Effector memory CD8-positive, alpha-beta T cell (primary cell): ENCODE measurements at regions not wholly inside any gene's neighbourhood (a gene's known extent, or its start where the extent isn't known, plus 50 kb on each side); places are given as distances from the start of the nearest gene placed in this dataset.
"Not testable (repeated sequence)": the region's sequence is repeated elsewhere in the genome, so short reads cannot be mapped to it uniquely, and the experiment has no call there.

Experiments used
- ATAC-seq: fragments of 150-1000 bp; cut with Tn5 transposase; replicated peaks from 2 replicates; pipeline ENCODE4 v1.10.0; 2021; ENCODE audit warnings: mild to moderate bottlenecking, moderate library complexity
- DNase-seq, 3 experiments: peaks; one replicate each; pipeline ENCODE4 v3.0.0; 2021
- H3K27ac Mint-ChIP-seq, 2 donors: one replicate each; pipeline ENCODE4 v1.8.0; 2022; ENCODE audit warnings: mild to moderate bottlenecking in 2 of 2, mixed read lengths in 2 of 2, moderate library complexity in 2 of 2
- H3K27me3 Mint-ChIP-seq, 2 donors: one replicate each; pipeline ENCODE4 v1.8.0; 2022; ENCODE audit warnings: mixed read lengths in 2 of 2
- H3K36me3 Mint-ChIP-seq: one replicate; pipeline ENCODE4 v1.8.0; 2022; ENCODE audit warnings: mild to moderate bottlenecking, moderate library complexity, mixed read lengths; ENCODE audit not compliant: insufficient read depth
- H3K4me1 Mint-ChIP-seq, 2 donors: one replicate each; pipeline ENCODE4 v1.8.0; 2022; ENCODE audit warnings: low read depth in 2 of 2, mixed read lengths in 2 of 2
- H3K4me3 Mint-ChIP-seq, 2 donors: one replicate each; pipeline ENCODE4 v1.8.0; 2022; ENCODE audit warnings: mild to moderate bottlenecking in 2 of 2, mixed read lengths in 2 of 2, moderate library complexity in 2 of 2
- H3K9me3 Mint-ChIP-seq, 2 donors: one replicate each; pipeline ENCODE4 v1.8.0; 2022; ENCODE audit warnings: mixed read lengths in 2 of 2

DNA sequence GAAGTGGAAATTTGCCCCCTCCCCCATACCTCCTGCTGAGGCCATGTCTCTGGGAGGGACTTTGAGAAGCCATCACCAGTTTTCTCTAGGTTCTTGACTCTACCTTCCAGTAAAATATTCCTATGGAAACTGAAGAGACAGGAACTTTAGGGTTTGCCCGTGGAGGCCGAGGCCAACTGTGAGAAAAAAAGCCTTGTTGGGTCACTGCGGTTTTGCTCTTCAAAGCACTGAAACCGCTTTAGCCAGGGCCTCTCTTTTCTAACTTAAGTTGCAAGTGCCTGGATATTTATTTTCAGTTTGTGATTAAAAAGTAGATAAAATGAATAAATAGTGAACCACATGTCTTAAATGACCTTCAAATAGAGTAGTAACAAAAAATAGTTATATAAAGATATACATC is 159.7 kb upstream of the TSC22D1 start:
- Mint-ChIP-seq H3K27ac (no peak overlapping the region), H3K36me3 (no peaks in the 10 kb centered on the region), H3K4me1 (no peaks in the 10 kb centered on the region), H3K9me3 (no peaks in the 10 kb centered on the region), H3K4me3 (no peak overlapping the region), H3K27me3 (peaks cover 13 to 15% of the 10 kb centered on the region in 2 donors)
- no peak for ATAC-seq
- DNase-seq, result no peak

DNA sequence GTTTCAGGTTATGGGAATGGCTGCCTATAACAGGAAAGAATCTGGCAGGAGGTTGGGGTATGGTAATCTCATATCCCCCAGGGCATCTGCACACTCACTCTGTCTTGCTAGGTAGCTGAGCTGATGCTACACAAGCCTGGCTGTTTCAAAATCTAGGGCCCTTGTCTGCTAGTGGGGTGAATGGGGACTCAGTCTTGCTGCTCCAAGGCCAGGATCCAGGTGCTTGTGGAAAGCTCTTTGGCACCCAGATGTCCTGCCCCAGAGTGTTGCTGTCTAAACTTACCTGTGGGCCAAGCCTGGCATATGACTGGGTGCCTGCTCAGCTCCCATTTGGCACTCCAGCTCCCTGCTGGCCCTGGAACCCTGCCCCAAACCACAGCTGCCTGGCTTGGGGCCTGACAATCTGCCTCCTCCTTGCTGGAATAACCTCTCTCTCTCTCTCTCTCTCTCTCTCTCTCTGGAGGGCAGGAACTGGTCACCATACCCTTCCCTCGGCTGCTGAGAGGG is 158.1 kb upstream of the TSC22D1 start:
- no peak overlapping the region for H3K4me3 Mint-ChIP-seq
- no peak for ATAC-seq
- H3K27me3 Mint-ChIP-seq, result peaks cover 15 to 21% of the 10 kb centered on the region in 2 donors
- DNase-seq, result no peak
- no peak overlapping the region for H3K27ac Mint-ChIP-seq
- no peaks in the 10 kb centered on the region for H3K4me1 Mint-ChIP-seq
- no peaks in the 10 kb centered on the region for H3K9me3 Mint-ChIP-seq
- no peaks in the 10 kb centered on the region for H3K36me3 Mint-ChIP-seq

DNA sequence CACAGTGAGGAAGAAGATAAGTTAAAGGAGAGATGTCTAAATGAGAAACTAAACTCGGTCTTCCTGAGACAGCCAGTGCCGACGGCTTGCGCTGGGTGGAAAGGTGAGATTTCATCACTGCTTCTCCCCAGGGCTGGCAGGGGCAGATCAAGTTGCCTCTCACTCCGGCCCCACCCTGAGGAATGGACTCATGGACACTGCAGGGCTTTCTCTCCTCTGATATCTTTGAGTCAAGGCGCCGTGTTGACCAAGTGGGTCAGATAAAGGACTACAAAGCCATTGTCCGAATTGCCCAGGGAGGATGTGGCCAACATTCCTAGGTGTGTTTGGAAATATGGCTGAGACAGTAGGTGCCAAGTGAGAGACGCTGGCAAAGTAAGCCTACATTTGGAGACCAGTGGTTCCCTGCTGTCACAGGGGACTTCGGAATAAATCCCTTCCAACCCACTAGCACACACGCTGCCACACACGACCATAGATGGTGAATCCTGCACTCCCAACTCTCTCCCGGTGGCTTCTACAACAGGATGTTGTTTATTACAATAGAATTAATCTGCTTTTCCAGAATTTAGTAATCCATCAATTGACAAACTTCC is 156.5 kb upstream of the TSC22D1 start:
- Mint-ChIP-seq H3K36me3 (no peaks in the 10 kb centered on the region), H3K27me3 (peaks cover 20 to 33% of the 10 kb centered on the region in 2 donors), H3K4me3 (no peak overlapping the region), H3K4me1 (no peaks in the 10 kb centered on the region), H3K9me3 (no peaks in the 10 kb centered on the region), H3K27ac (no peak overlapping the region)
- DNase-seq (no peak), ATAC-seq (no peak)

DNA sequence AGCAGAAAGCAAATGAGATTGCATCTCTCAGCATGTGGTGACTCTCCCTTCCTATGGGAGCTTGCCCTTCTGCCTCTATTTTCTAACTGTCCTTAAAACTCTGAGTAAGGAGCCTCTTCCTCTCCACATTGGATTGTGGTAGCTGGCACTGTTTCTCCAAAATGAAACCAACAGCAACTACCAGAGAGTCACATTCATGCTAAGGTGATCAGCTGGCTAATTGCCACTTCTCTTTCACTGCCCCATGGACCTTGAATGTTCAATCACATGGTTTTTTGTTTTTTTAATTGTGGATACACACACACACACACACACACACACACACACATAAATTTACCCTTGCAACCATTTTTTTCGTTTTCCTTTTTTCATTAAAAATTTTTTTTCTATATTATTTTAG is 154.7 kb upstream of the TSC22D1 start:
- H3K4me3 Mint-ChIP-seq, result no peak overlapping the region
- H3K27ac Mint-ChIP-seq, result no peak overlapping the region
- no peaks in the 10 kb centered on the region for H3K36me3 Mint-ChIP-seq
- H3K9me3 Mint-ChIP-seq, result no peaks in the 10 kb centered on the region
- ATAC-seq, result no peak
- no peaks in the 10 kb centered on the region for H3K4me1 Mint-ChIP-seq
- peaks cover 22 to 46% of the 10 kb centered on the region in 2 donors for H3K27me3 Mint-ChIP-seq
- no peak for DNase-seq

DNA sequence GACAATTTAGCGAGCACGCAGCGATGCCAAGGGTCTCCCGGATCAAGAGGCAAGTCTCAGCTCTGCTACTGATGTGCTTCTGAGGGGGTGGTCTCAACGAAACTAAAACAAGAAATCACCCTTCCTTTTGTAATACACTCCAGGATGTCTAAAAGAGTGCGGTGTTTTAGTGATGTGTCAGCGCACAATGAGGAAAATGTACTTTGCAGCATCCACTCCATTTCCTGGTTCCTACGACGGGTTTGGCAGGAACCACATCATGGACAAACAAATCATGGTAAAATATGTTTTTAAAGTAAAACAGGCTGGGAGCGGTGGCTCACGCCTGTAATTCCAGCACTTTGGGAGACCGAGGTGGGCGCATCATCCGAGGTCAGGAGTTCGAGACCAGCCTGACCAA is 154.0 kb upstream of the TSC22D1 start:
- H3K4me1 Mint-ChIP-seq, result no peaks in the 10 kb centered on the region
- H3K27me3 Mint-ChIP-seq, result peaks cover 22 to 46% of the 10 kb centered on the region in 2 donors
- ATAC-seq (no peak), DNase-seq (no peak)
- H3K4me3 Mint-ChIP-seq, result no peak overlapping the region
- H3K9me3 Mint-ChIP-seq, result no peaks in the 10 kb centered on the region
- H3K36me3 Mint-ChIP-seq, result no peaks in the 10 kb centered on the region
- no peak overlapping the region for H3K27ac Mint-ChIP-seq

DNA sequence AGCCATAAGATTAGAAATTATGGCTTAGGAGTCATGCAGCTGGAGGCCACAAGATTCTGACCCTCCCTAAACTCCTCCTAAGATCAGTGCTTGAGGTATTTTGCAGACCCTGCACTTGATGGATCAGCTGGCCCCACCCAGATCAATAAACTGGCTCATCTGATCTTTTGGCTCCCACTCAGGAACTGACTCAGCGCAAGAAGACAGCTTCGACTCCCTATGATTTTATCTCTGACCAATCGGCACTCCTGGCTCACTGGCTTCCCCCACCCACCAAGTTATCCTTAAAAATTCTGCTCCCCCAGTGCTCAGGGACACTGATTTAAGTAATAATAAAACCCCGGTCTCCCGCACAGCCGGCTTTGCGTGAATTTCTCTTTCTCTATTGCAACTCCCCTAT is 151.5 kb upstream of the TSC22D1 start:
- not testable (repeated sequence) for DNase-seq

DNA sequence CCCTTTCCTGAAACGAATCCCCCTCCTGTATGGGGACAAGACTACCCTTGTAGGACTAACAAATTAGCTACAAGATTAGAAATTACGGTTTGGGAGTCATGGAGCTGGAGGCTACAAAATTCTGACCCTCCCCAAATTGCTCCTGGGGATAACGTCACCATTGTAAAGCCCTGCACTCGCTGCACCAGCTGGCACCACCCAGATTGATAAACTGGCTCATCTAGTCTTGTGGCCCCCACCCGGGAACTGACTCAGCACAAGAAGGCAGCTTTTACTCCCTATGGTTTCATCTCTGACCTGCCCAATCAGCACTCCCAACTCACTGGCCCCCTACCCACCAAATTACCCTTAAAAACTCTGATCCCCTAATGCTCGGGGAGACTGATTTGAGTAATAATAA is 150.6 kb upstream of the TSC22D1 start:
- ATAC-seq (no peak), DNase-seq (no peak)
- no peak overlapping the region for H3K4me3 Mint-ChIP-seq
- no peaks in the 10 kb centered on the region for H3K36me3 Mint-ChIP-seq
- H3K9me3 Mint-ChIP-seq, result no peaks in the 10 kb centered on the region
- no peaks in the 10 kb centered on the region for H3K4me1 Mint-ChIP-seq
- peaks cover 21 to 34% of the 10 kb centered on the region in 2 donors for H3K27me3 Mint-ChIP-seq
- no peak overlapping the region for H3K27ac Mint-ChIP-seq

More for the DNA sequence above, 151.5 kb upstream of the TSC22D1 start:
- not testable (repeated sequence) for H3K27ac Mint-ChIP-seq, H3K9me3 Mint-ChIP-seq, H3K4me3 Mint-ChIP-seq, H3K36me3 Mint-ChIP-seq, ATAC-seq, H3K4me1 Mint-ChIP-seq
- peaks cover 22 to 42% of the 10 kb centered on the region in 2 donors for H3K27me3 Mint-ChIP-seq

DNA sequence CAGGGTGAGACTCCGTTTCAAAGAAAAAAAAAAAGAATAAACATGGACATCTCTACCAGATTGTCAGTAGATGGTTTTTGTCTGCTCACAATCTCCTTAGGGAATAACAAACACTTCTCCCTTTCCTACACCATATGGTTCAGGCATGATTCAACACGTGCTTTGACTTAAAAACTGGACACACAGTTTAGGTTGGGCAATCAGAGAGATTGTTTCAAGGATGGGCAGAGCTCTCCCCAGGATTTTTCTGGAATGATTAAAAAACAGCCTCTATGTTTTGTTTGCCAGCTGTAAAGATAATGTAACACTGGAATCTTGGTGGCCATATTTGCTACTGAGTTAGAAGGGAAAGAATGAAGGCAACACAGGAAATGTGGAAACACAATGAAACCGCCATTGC is 150.1 kb upstream of the TSC22D1 start:
- no peaks in the 10 kb centered on the region for H3K9me3 Mint-ChIP-seq
- no peaks in the 10 kb centered on the region for H3K36me3 Mint-ChIP-seq
- ATAC-seq, result no peak
- no peaks in the 10 kb centered on the region for H3K4me1 Mint-ChIP-seq
- peaks cover 16 to 33% of the 10 kb centered on the region in 2 donors for H3K27me3 Mint-ChIP-seq
- DNase-seq, result no peak
- H3K27ac Mint-ChIP-seq, result no peak overlapping the region
- no peak overlapping the region for H3K4me3 Mint-ChIP-seq

DNA sequence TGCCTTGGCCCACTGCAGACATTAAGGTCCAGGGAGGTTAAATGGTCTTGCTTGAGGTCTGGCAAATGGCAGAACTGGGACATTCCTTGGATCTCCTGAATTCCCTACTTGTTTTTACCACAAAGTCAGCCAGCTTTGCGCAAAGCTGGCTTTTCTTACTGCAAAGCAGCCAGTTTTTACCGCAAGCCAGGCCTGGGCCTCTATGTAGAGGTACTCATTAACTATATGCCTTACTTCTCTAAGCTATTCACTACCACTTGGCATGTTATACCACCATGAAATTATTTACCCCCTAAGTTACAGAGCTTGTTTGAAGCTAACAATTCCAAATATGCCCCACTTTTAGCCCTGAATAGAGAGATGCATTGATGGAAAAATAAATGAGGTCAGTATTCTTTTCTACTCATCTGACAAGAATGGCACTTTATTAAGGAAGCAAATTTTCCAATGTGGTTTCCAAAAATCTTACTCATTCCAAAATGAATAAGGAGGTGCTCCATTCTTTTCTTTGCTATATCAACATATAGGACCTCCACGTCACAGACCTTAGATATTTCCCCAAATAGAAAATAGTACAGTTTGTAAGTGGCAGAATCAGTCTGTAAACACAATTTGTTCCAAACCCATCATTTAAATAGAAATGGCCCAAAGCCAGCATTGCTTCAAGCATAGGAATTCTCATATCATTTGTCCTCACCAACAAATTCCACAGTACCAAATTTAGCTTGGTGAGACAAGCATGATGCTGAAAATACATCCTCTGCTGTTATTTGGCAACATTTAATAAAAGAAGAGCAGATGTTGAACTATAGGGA is 143.9 kb upstream of the TSC22D1 start:
- ATAC-seq (no peak), DNase-seq (no peak)
- H3K4me3 Mint-ChIP-seq, result no peak overlapping the region
- H3K36me3 Mint-ChIP-seq, result no peaks in the 10 kb centered on the region
- no peak overlapping the region for H3K27ac Mint-ChIP-seq
- H3K4me1 Mint-ChIP-seq, result no peaks in the 10 kb centered on the region
- peaks cover 0 to 15% of the 10 kb centered on the region in 2 donors for H3K27me3 Mint-ChIP-seq
- H3K9me3 Mint-ChIP-seq, result no peaks in the 10 kb centered on the region

DNA sequence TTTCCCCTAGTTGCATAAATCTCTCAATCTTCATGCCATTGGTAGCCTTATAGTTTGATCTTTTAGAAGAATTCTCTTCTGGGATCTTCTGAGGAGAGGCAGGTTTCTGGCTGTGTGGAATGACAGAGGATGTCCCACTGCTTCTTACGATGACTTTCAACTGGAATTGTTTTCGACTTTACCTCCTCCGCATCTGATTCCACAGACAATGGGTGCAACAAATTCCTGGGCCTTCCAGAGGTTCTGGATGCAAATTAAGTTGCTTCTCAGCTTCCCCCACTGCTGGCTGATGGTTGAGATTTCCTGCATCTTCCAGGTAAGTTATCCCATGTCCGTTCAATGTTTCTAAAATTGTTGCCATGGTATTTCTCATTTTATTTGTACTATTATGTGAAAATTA is 142.3 kb upstream of the TSC22D1 start:
- Mint-ChIP-seq H3K9me3 (no peaks in the 10 kb centered on the region), H3K27ac (no peak overlapping the region), H3K36me3 (peaks cover 3% of the 10 kb centered on the region), H3K27me3 (peaks cover 0 to 7% of the 10 kb centered on the region in 2 donors), H3K4me1 (no peaks in the 10 kb centered on the region), H3K4me3 (no peak overlapping the region)
- ATAC-seq, result no peak
- DNase-seq, result no peak

DNA sequence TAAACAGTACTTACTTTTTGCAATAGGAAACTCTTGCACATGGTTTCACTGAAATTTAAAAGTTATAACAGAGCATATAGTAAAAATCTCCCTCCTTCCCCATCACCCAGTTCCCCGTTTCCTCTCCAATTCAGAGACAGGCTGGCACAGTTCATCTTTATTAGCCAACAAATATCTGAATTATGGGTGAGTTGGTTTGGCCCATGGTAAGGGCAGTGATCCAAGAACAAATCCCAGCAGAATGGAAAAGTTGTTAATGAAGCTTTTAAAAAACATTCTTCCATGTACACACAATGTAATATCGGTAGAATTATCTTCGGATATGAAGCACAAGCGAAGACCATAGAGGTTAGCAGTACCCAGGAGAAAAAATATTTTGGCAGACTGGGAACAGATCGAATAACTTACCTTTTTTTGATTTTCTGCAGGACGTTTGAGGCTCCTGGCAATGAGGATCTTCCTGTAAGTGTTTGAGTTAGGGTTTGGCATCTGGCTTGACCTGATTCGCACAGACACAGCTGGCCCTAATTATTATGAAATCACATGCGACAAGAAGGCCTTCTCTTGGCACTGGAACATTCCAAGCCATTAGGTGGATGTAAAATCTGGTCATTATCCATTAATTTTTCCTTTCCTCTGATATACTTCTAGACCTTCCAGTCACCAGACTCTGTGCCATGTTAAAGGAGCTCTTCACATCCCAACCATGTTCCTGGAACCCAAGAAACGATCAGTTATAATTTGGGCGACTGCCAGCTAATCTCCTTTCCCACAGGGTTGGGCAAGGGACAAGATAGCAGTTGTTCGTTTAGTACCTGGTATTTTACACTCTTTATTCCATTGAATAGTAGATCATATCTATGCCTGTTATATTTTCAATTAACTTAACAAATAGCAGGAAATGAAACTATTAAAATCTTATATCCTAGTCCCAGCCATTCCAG is 139.4 kb upstream of the TSC22D1 start:
- Mint-ChIP-seq H3K27me3 (peaks cover 0 to 7% of the 10 kb centered on the region in 2 donors), H3K4me1 (no peaks in the 10 kb centered on the region), H3K27ac (no peak overlapping the region), H3K9me3 (no peaks in the 10 kb centered on the region), H3K4me3 (no peak overlapping the region), H3K36me3 (peaks cover 3% of the 10 kb centered on the region)
- no peak for ATAC-seq
- DNase-seq, result no peak

DNA sequence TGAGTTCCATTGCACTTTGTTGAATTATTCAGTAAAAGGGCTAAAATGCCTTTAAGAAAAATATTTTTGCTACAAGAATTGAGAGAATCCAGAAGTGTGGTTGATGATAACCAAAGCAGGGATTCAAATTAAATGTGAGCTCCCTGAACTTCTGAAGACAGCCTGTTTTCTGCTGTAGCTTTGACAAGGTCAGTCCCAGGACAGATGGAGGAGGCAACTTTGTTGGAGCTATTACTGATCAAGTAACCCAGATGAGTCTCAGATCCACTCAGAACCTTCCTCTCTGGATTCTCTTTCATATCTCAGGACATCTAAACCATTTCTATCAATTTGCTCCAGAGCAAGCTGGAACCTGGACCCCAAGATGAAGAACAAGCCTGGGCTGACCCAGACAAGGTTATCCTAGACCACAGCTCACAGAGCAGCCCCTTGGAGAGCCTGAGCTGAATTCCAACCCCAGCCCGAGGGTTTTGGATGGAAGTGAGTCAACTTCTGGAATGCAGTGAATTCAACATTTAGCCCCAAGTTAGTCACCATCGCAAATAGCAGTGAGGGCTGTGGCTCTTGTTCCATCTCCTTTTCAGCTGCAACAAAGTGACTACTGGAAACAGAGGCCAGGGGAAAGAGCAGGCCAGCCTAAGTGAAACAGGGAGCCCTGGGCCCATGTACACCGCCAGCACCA is 137.8 kb upstream of the TSC22D1 start:
- H3K9me3 Mint-ChIP-seq, result no peaks in the 10 kb centered on the region
- peaks cover 0 to 17% of the 10 kb centered on the region in 2 donors for H3K27me3 Mint-ChIP-seq
- H3K4me3 Mint-ChIP-seq, result no peak overlapping the region
- H3K36me3 Mint-ChIP-seq, result peaks cover 3% of the 10 kb centered on the region
- no peak overlapping the region for H3K27ac Mint-ChIP-seq
- ATAC-seq, result no peak
- no peaks in the 10 kb centered on the region for H3K4me1 Mint-ChIP-seq
- DNase-seq, result no peak

DNA sequence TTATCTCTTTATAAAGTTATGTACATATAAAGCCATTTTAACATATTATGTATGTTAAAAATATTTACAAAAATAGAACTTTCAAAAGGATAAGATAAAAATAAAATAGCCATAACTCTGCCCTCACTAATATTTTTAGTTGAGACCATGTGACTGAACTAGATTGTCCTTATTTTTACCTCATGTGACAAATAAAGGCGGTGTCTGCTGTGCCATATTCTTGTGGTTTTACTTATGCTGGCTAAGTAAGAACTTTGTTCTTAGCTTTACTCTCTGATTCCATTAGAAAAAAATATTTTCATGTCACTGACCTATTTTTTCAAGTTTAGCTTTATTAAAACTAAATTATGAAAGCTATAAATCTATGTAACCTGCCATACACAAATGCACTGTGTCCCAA is 135.6 kb upstream of the TSC22D1 start:
- Mint-ChIP-seq H3K4me1 (no peaks in the 10 kb centered on the region), H3K27ac (no peak overlapping the region), H3K9me3 (no peaks in the 10 kb centered on the region), H3K36me3 (peaks cover 3% of the 10 kb centered on the region), H3K4me3 (no peak overlapping the region), H3K27me3 (peaks cover 0 to 24% of the 10 kb centered on the region in 2 donors)
- no peak for DNase-seq
- ATAC-seq, result no peak
